ENCODE measurements at regions not wholly inside any gene's neighbourhood (a gene's known extent, or its start where the extent isn't known, plus 50 kb on each side); places are given as distances from the start of the nearest gene placed in this dataset.

DNA sequence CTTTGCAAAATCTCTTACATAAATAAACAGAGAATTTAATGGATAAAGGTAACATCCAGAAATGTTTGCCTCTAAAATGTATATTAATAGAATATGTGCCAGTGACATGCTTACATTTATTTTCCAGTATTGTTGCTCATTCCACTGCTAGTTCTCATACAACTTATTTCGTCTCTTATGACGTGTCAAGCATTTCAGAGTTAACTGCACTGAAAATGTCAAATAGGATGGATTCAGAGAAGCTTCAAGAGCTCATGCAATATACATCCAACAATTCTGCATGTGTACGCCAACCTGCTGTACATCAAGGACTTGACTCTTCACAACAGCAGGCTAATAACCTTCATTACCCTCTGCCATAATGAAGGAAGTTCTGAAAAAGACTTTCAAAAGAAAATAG, 386.2 kb upstream of the IZUMO3 start:
- ATAC-seq (ENCODE audit: insufficient read depth, low FRiP score) (no peak), DNase-seq (no peak)
- Histone ChIP-seq H3K36me3 (ENCODE audit: control insufficient read depth in 4 of 4, insufficient read depth in 4 of 4, low read length in 4 of 4) (no peaks in the 10 kb centered on the region), H3K27ac (ENCODE audit: low read depth in 1 of 2, low read length in 1 of 2) (no peak overlapping the region), H3K27me3 (ENCODE audit: control insufficient read depth in 3 of 3, insufficient read depth in 3 of 3, low read length in 2 of 3) (no peaks in the 10 kb centered on the region), H3K9ac (ENCODE audit: insufficient read depth in 1 of 2, low read length in 2 of 2) (no peak overlapping the region), H3K9me3 (ENCODE audit: control insufficient read depth in 4 of 4, insufficient read depth in 3 of 4, low read length in 3 of 4) (no peaks in the 10 kb centered on the region), H3K4me3 (no peak overlapping the region), H3K4me1 (ENCODE audit: control insufficient read depth in 5 of 5, insufficient read depth in 5 of 5, low read length in 5 of 5) (no peaks in the 10 kb centered on the region)
- TF ChIP-seq, protein P1, sequence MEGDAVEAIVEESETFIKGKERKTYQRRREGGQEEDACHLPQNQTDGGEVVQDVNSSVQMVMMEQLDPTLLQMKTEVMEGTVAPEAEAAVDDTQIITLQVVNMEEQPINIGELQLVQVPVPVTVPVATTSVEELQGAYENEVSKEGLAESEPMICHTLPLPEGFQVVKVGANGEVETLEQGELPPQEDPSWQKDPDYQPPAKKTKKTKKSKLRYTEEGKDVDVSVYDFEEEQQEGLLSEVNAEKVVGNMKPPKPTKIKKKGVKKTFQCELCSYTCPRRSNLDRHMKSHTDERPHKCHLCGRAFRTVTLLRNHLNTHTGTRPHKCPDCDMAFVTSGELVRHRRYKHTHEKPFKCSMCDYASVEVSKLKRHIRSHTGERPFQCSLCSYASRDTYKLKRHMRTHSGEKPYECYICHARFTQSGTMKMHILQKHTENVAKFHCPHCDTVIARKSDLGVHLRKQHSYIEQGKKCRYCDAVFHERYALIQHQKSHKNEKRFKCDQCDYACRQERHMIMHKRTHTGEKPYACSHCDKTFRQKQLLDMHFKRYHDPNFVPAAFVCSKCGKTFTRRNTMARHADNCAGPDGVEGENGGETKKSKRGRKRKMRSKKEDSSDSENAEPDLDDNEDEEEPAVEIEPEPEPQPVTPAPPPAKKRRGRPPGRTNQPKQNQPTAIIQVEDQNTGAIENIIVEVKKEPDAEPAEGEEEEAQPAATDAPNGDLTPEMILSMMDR (IDR thresholded peaks at IDR 0.05; ENCODE audit: control extremely low read depth, extremely low read depth), result no peak
- 48 to 59% methylated on average over 3 of the region's 3 CpGs for WGBS, 2 donors

DNA sequence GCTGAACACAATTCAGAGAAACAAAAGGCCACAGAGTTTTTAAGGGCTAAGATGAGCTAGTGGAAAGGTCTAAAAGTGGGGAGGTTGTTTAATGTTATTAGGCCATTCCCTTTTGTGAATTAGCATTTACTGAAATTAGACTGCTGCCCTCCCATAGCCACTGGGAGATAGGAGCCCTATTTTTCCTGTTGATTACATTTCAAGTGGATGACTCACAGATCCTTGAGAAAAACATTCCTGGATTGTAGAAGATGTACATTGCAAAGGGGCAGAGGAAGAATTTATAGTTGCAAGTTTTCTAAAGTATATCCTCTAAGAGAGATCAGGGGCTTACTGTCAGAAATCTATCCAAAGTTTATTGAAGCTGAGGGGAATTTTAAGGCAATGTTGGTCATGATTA, 367.1 kb upstream of the IZUMO3 start:
- ATAC-seq (ENCODE audit: insufficient read depth, low FRiP score), result no peak

DNA sequence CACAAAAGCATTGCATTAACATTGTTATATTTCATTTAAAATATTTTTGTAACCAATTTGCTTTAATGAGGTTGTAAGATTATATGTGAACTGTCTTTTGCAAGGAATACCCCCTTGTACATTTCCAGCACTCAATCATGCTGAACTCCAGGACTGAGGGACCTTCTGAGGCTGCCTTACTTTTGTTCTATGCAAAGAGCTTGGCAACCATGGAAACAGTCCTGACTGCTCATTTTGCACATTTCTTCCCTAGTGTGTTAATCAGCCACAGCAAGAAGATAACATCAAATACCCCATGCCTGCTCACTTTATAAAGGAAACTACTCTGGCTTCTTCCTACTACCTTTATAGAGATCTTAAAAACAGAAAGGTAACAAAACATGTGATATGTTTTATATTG, 355.6 kb upstream of the IZUMO3 start:
- Histone ChIP-seq H3K27ac (ENCODE audit: low read depth in 1 of 2, low read length in 1 of 2) (no peak overlapping the region), H3K9me3 (ENCODE audit: control insufficient read depth in 4 of 4, insufficient read depth in 3 of 4, low read length in 3 of 4) (no peaks in the 10 kb centered on the region), H3K4me3 (no peak overlapping the region), H3K4me1 (ENCODE audit: control insufficient read depth in 5 of 5, insufficient read depth in 5 of 5, low read length in 5 of 5) (no peaks in the 10 kb centered on the region), H3K27me3 (ENCODE audit: control insufficient read depth in 3 of 3, insufficient read depth in 3 of 3, low read length in 2 of 3) (no peaks in the 10 kb centered on the region), H3K9ac (ENCODE audit: insufficient read depth in 1 of 2, low read length in 2 of 2) (no peak overlapping the region), H3K36me3 (ENCODE audit: control insufficient read depth in 4 of 4, insufficient read depth in 4 of 4, low read length in 4 of 4) (no peaks in the 10 kb centered on the region)
- no peak for DNase-seq
- TF ChIP-seq, protein P1 (IDR thresholded peaks at IDR 0.05; ENCODE audit: control extremely low read depth, extremely low read depth), result no peak
- no peak for ATAC-seq (ENCODE audit: insufficient read depth, low FRiP score)

More for the DNA sequence above, 367.1 kb upstream of the IZUMO3 start:
- Histone ChIP-seq H3K27ac (ENCODE audit: low read depth in 1 of 2, low read length in 1 of 2) (no peak overlapping the region), H3K27me3 (ENCODE audit: control insufficient read depth in 3 of 3, insufficient read depth in 3 of 3, low read length in 2 of 3) (no peaks in the 10 kb centered on the region), H3K4me1 (ENCODE audit: control insufficient read depth in 5 of 5, insufficient read depth in 5 of 5, low read length in 5 of 5) (no peaks in the 10 kb centered on the region), H3K9ac (ENCODE audit: insufficient read depth in 1 of 2, low read length in 2 of 2) (no peak overlapping the region), H3K4me3 (no peak overlapping the region), H3K36me3 (ENCODE audit: control insufficient read depth in 4 of 4, insufficient read depth in 4 of 4, low read length in 4 of 4) (no peaks in the 10 kb centered on the region), H3K9me3 (ENCODE audit: control insufficient read depth in 4 of 4, insufficient read depth in 3 of 4, low read length in 3 of 4) (no peaks in the 10 kb centered on the region)
- no peak for DNase-seq
- TF ChIP-seq, protein P1 (IDR thresholded peaks at IDR 0.05; ENCODE audit: control extremely low read depth, extremely low read depth), result no peak

DNA sequence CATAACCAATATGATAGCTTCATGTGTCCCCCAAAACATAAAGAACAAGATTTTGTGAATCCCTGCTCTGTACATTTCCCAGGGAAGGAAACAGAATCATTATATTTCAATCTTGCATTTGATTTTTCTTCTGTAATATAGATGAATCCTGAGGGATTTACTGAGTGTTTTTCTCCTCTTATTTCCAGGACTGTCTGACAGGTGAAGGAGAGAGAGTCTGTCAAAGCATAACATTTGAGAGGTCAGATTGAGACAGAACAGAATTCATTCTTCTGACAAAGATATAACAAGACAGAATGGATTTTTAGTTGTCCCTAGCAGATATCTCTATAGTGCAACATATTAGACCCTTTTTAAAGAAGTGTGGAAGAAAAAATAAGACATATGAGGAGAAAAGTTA, 354.5 kb upstream of the IZUMO3 start:
- H3K9me3 ChIP-seq (ENCODE audit: control insufficient read depth in 4 of 4, insufficient read depth in 3 of 4, low read length in 3 of 4), result no peaks in the 10 kb centered on the region
- ATAC-seq (ENCODE audit: insufficient read depth, low FRiP score) (no peak), DNase-seq (no peak)
- H3K36me3 ChIP-seq (ENCODE audit: control insufficient read depth in 4 of 4, insufficient read depth in 4 of 4, low read length in 4 of 4), result no peaks in the 10 kb centered on the region
- no peaks in the 10 kb centered on the region for H3K27me3 ChIP-seq (ENCODE audit: control insufficient read depth in 3 of 3, insufficient read depth in 3 of 3, low read length in 2 of 3)
- H3K27ac ChIP-seq (ENCODE audit: low read depth in 1 of 2, low read length in 1 of 2), result no peak overlapping the region
- no peak overlapping the region for H3K9ac ChIP-seq (ENCODE audit: insufficient read depth in 1 of 2, low read length in 2 of 2)
- H3K4me3 ChIP-seq, result no peak overlapping the region
- TF ChIP-seq, protein P1 (IDR thresholded peaks at IDR 0.05; ENCODE audit: control extremely low read depth, extremely low read depth), result no peak
- H3K4me1 ChIP-seq (ENCODE audit: control insufficient read depth in 5 of 5, insufficient read depth in 5 of 5, low read length in 5 of 5), result no peaks in the 10 kb centered on the region

All from lung (tissue), 11 donors.